Right ventricle myocardium superior (tissue), 1 donor: ENCODE measurements at regions not wholly inside any gene's neighbourhood (a gene's known extent, or its start where the extent isn't known, plus 50 kb on each side); places are given as distances from the start of the nearest gene placed in this dataset.

Source experiments
- ATAC-seq: fragments of 200-7000 bp; cut with Tn5 transposase; one replicate; pipeline ENCODE4 v1.9.1; 2020; ENCODE audit warnings: mild to moderate bottlenecking; ENCODE audit not compliant: poor library complexity
- DNase-seq: peaks from one replicate; pipeline ENCODE4 v3.0.0-alpha.2; 2020
- intact Hi-C: fragments of 100-400 bp; cut with DNase I; formaldehyde crosslinking; loops from one replicate; pipeline ENCODE4 v1.11.2; 2022
- donor health status: DM: no; HTN: yes; CAD: no; lungs with severe emphysema.

GRCh38 chr5:73280386-73280785, 107.4 kb downstream of the TMEM174 start:
- no peak for ATAC-seq
- intact Hi-C loops: no loop called here
- no peak for DNase-seq

GRCh38 chr5:73279805-73280204, 106.8 kb downstream of the TMEM174 start:
- intact Hi-C loops: no loop called here
- no peak for ATAC-seq
- no peak for DNase-seq

- ATAC-seq (no peak), DNase-seq (no peak)
- intact Hi-C loops: no loop called here
These were observed 105.7 kb downstream of the TMEM174 start for GRCh38 chr5:73278693-73279092.

GRCh38 chr5:73274881-73275663, 102.1 kb downstream of the TMEM174 start:
- intact Hi-C loops: no loop called here
- DNase-seq (peak; percentile 56), ATAC-seq (peak; percentile 71)

- DNase-seq (no peak), ATAC-seq (no peak)
- intact Hi-C loops: no loop called here
These were observed 101.1 kb downstream of the TMEM174 start for GRCh38 chr5:73274121-73274520.

GRCh38 chr5:73273379-73274050, 100.5 kb downstream of the TMEM174 start:
- no peak for DNase-seq
- no peak for ATAC-seq
- intact Hi-C loops: no loop called here

GRCh38 chr5:73272351-73272750, 99.4 kb downstream of the TMEM174 start:
- DNase-seq: no peak
- ATAC-seq: no peak
- intact Hi-C loops: no loop called here

- no peak for ATAC-seq
- intact Hi-C loops: no loop called here
- DNase-seq: no peak
These were observed 95.8 kb downstream of the TMEM174 start for GRCh38 chr5:73268826-73269225.

GRCh38 chr5:73267766-73268435, 94.9 kb downstream of the TMEM174 start:
- intact Hi-C loops: no loop called here
- DNase-seq: no peak
- no peak for ATAC-seq

GRCh38 chr5:73266925-73267765, 94.2 kb downstream of the TMEM174 start:
- intact Hi-C loops: no loop called here
- DNase-seq: no peak
- ATAC-seq: no peak

- DNase-seq (no peak), ATAC-seq (no peak)
- intact Hi-C loops: no loop called here
These were observed 93.3 kb downstream of the TMEM174 start for GRCh38 chr5:73266176-73266738.

- DNase-seq: no peak
- intact Hi-C loops: no loop called here
These were observed 92.6 kb downstream of the TMEM174 start for GRCh38 chr5:73265641-73266040.

GRCh38 chr5:73264631-73265030, 91.6 kb downstream of the TMEM174 start:
- ATAC-seq (no peak), DNase-seq (no peak)
- intact Hi-C loops: no loop called here

More at GRCh38 chr5:73265641-73266040, 92.6 kb downstream of the TMEM174 start:
- no peak for ATAC-seq

GRCh38 chr5:73263001-73263710, 90.2 kb downstream of the TMEM174 start:
- ATAC-seq (no peak), DNase-seq (no peak)
- intact Hi-C loops: no loop called here

GRCh38 chr5:73256862-73257261, 83.9 kb downstream of the TMEM174 start:
- ATAC-seq: no peak
- DNase-seq: no peak
- intact Hi-C loops: no loop called here

- ATAC-seq (no peak), DNase-seq (no peak)
- intact Hi-C loops: no loop called here
These were observed 83.5 kb downstream of the TMEM174 start for GRCh38 chr5:73256462-73256861.

GRCh38 chr5:73256012-73256411, 83.0 kb downstream of the TMEM174 start:
- intact Hi-C loops: no loop called here

GRCh38 chr5:73254642-73255041, 81.6 kb downstream of the TMEM174 start:
- intact Hi-C loops: no loop called here
- ATAC-seq (no peak), DNase-seq (no peak)

More at GRCh38 chr5:73256012-73256411, 83.0 kb downstream of the TMEM174 start:
- ATAC-seq (no peak), DNase-seq (no peak)
